GM12878 (cell line): ENCODE measurements at regions not wholly inside any gene's neighbourhood (a gene's known extent, or its start where the extent isn't known, plus 50 kb on each side); places are given as distances from the start of the nearest gene placed in this dataset.

Experiments used
- ATAC-seq: fragments of 200-7000 bp; cut with Tn5 transposase; 3 replicates; pipeline ENCODE4 v1.9.1; 2020; ENCODE audit warnings: mild to moderate bottlenecking, moderate library complexity
- BruUV-seq: library from RNA; stranded (reverse); fragments of 400-500 nt; replicated peaks from 2 replicates; lab custom pipeline; 2021; lab: Mats Ljungman, UMichigan
- CTCF ChIA-PET: fragments of 300-600 bp; sonication (Branson Sonifier 250); formaldehyde crosslinking; extraction: SDS; loops from one replicate; lab custom pipeline; 2021; ENCODE audit warnings: inconsistent platforms; lab: Yijun Ruan, JAX
- POLR2A ChIA-PET: fragments of 350-600 bp; formaldehyde crosslinking; extraction: SDS; loops from one replicate; lab custom pipeline; 2021; ENCODE audit warnings: inconsistent platforms; lab: Charles Lee
- RAD21 ChIA-PET: fragments of 300-600 bp; sonication (Branson Sonifier 250); formaldehyde crosslinking; loops from one replicate; lab custom pipeline; 2023; ENCODE audit warnings: antibody characterized with exemption; ENCODE audit not compliant: unreplicated experiment; lab: Charles Lee
- SMC1A ChIA-PET: fragments of 300-600 bp; sonication (Branson Sonifier 250); formaldehyde crosslinking; loops from one replicate; lab custom pipeline; 2023; ENCODE audit not compliant: unreplicated experiment, uncharacterized antibody; lab: Charles Lee
- DNase-seq: peaks from one replicate; pipeline ENCODE4 v3.0.0-alpha.2; 2011; ENCODE audit warnings: low read depth, low spot score
- FAIRE-seq: peaks from 3 replicates; lab custom pipeline; 2011; peaks lifted over from hg19 to GRCh38; lab: Jason Lieb, UNC
- H2AFZ ChIP-seq: 2 replicates; pipeline ENCODE4 v1.6.0; 2011; ENCODE audit warnings: low read depth, low read length, control low read depth; ENCODE audit not compliant: control insufficient read depth
- H3K27ac ChIP-seq: 2 replicates; pipeline ENCODE4 v1.5.1; 2011; ENCODE audit warnings: control low read depth; ENCODE audit not compliant: control insufficient read depth, insufficient read depth
- H3K27me3 ChIP-seq, 2 experiments: replicated peaks in 1 of 2; 2 replicates each; pipeline versions ENCODE4 v1.6.0 to v1.6.1; 2011; ENCODE audit warnings: low read length in 1 of 2; ENCODE audit not compliant: control insufficient read depth in 2 of 2, insufficient read depth in 2 of 2
- H3K36me3 ChIP-seq, 2 experiments: 2 replicates each; pipeline ENCODE4 v1.5.1; 2011; ENCODE audit warnings: low read length in 1 of 2; ENCODE audit not compliant: control insufficient read depth in 2 of 2, insufficient read depth in 2 of 2
- H3K4me1 ChIP-seq: 2 replicates; pipeline ENCODE4 v1.6.1; 2011; ENCODE audit warnings: mild to moderate bottlenecking, low read length, moderate library complexity, mixed read lengths; ENCODE audit not compliant: control insufficient read depth, insufficient read depth
- H3K4me2 ChIP-seq: 2 replicates; pipeline ENCODE4 v1.6.0; 2011; ENCODE audit warnings: control low read depth; ENCODE audit not compliant: control insufficient read depth, insufficient read depth
- H3K4me3 ChIP-seq: fragments of 200-600 bp; sonication (generic); 2 replicates; pipeline ENCODE4 v1.5.1; 2016
- H3K79me2 ChIP-seq: 2 replicates; pipeline ENCODE4 v1.6.0; 2011; ENCODE audit warnings: low read length; ENCODE audit not compliant: control insufficient read depth, insufficient read depth
- H3K9ac ChIP-seq: 2 replicates; pipeline ENCODE4 v1.8.0; 2011; ENCODE audit warnings: low read length, control low read depth, mixed read lengths; ENCODE audit not compliant: control insufficient read depth, insufficient read depth
- H3K9me3 ChIP-seq: replicated peaks from 3 replicates; pipeline ENCODE4 v1.5.1; 2011; ENCODE audit warnings: mild to moderate bottlenecking, low read length; ENCODE audit not compliant: control insufficient read depth, insufficient read depth
- H4K20me1 ChIP-seq: 2 replicates; pipeline ENCODE4 v1.6.0; 2011; ENCODE audit not compliant: control insufficient read depth, insufficient read depth
- DPF2 ChIP-seq: fragments of 450-650 bp; IDR thresholded peaks from 2 replicates; pipeline ENCODE4 v1.6.1; 2017; ENCODE audit warnings: mild to moderate bottlenecking
- IKZF2 ChIP-seq, 2 experiments: fragments of 450-650 bp; IDR thresholded peaks; 2 replicates each; pipeline ENCODE4 v1.6.1; 2017; ENCODE audit warnings: mild to moderate bottlenecking in 2 of 2, moderate library complexity in 2 of 2
- KAT2A ChIP-seq: conservative IDR thresholded peaks from 2 replicates; pipeline ENCODE4 v1.6.1; 2011; ENCODE audit warnings: low read depth, low read length; ENCODE audit not compliant: control insufficient read depth
- MTA2 ChIP-seq: fragments of 450-650 bp; IDR thresholded peaks from 2 replicates; pipeline ENCODE4 v1.6.1; 2016; ENCODE audit warnings: low read depth, mild to moderate bottlenecking, moderate library complexity
- NR2C1 ChIP-seq: fragments of 450-650 bp; IDR thresholded peaks from 2 replicates; pipeline ENCODE4 v1.6.1; 2017; ENCODE audit warnings: antibody characterized with exemption, mild to moderate bottlenecking, moderate library complexity
- RCOR1 ChIP-seq: conservative IDR thresholded peaks from 2 replicates; pipeline ENCODE4 v1.6.1; 2012; ENCODE audit warnings: low read depth, low read length, improper control_type of control experiment
- RFX5 ChIP-seq: IDR thresholded peaks from 2 replicates; pipeline ENCODE4 v1.6.1; 2011; ENCODE audit warnings: low read depth, low read length, improper control_type of control experiment
- SIX5 ChIP-seq: IDR thresholded peaks from 2 replicates; pipeline ENCODE4 v1.6.1; 2011; ENCODE audit warnings: mild to moderate bottlenecking, low read depth, low read length, moderate library complexity; ENCODE audit not compliant: severe bottlenecking
- SMC3 ChIP-seq: IDR thresholded peaks from 2 replicates; pipeline ENCODE4 v1.6.1; 2011; ENCODE audit warnings: low read length, improper control_type of control experiment, borderline replicate concordance
- STAT3 ChIP-seq: IDR thresholded peaks from 2 replicates; pipeline ENCODE4 v1.6.1; 2011; ENCODE audit warnings: low read depth, low read length, improper control_type of control experiment
- TCF7 ChIP-seq: IDR thresholded peaks from 2 replicates; pipeline ENCODE4 v1.6.1; 2014; ENCODE audit warnings: antibody characterized with exemption, borderline replicate concordance
- ZNF24 ChIP-seq: fragments of 450-650 bp; IDR thresholded peaks from 2 replicates; pipeline ENCODE4 v1.6.1; 2017; ENCODE audit warnings: antibody characterized with exemption, mild to moderate bottlenecking
- in situ Hi-C: fragments of 300-500 bp; cut with MboI; formaldehyde crosslinking; loops from 9 replicates; pipeline ENCODE4 v1.14.3; 2018; ENCODE audit warnings: mixed read lengths
- intact Hi-C: fragments of 100-400 bp; cut with micrococcal nuclease; formaldehyde crosslinking; loops from one replicate; pipeline ENCODE4 v1.14.2; 2022; ENCODE audit not compliant: unreplicated experiment
- TF ChIP-seq, protein P1 (sequence below): fragments of 450-650 bp; IDR thresholded peaks from 2 replicates; pipeline ENCODE4 v1.6.1; 2016; ENCODE audit warnings: mild to moderate bottlenecking, moderate library complexity, borderline replicate concordance
- TF ChIP-seq, protein P2 (sequence below): fragments of 450-650 bp; formaldehyde crosslinking; IDR thresholded peaks from 2 replicates; pipeline ENCODE4 v1.4.0; 2020; ENCODE audit warnings: mild to moderate bottlenecking, moderate library complexity

DNA sequence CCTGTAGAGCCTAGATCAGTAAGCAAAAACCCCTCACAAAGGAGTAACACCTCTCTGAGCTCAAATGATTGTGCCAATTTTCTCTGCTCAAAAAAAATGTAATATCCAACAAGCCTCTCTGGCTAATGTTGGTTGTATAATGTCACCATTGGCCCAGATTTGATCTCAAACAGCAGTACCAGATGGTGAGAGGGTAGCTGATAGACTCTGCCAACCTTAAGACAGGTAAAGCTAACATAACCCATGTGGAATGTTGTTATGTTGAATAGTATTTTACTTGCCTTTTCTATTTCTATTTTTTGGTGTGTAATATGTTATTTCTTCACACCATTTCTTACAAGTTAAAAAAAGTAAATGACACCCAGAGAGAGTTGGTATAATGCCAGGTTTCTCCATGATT, 166.7 kb upstream of the GUCY1A2 start:
- H3K36me3 ChIP-seq, result no peaks in the 10 kb centered on the region
- no peaks in the 10 kb centered on the region for H4K20me1 ChIP-seq
- CTCF ChIA-PET, result no interaction called here
- H3K27ac ChIP-seq, result no peak overlapping the region
- no peaks in the 10 kb centered on the region for H3K79me2 ChIP-seq
- ATAC-seq (no peak), DNase-seq (no peak), FAIRE-seq (no peak)
- in situ Hi-C loops, result no loop called here
- RAD21 ChIA-PET, result no interaction called here
- no peaks in the 10 kb centered on the region for H3K9me3 ChIP-seq
- H3K4me1 ChIP-seq, result no peaks in the 10 kb centered on the region
- no peak overlapping the region for H3K9ac ChIP-seq
- no peak overlapping the region for H3K4me3 ChIP-seq
- peaks cover 0 to 2% of the 10 kb centered on the region in 2 experiments; a peak in 1 of 4 replicates for H3K27me3 ChIP-seq
- SMC1A ChIA-PET, result no interaction called here
- intact Hi-C loops, result no loop called here
- no peak overlapping the region for H2AFZ ChIP-seq
- no peak overlapping the region for H3K4me2 ChIP-seq
- POLR2A ChIA-PET, result no interaction called here
- BruUV-seq, result no TSS peak
- TF ChIP-seq MTA2, result no peak
- no peak for TF ChIP-seq TCF7
- TF ChIP-seq STAT3, result no peak
- TF ChIP-seq, protein P1, sequence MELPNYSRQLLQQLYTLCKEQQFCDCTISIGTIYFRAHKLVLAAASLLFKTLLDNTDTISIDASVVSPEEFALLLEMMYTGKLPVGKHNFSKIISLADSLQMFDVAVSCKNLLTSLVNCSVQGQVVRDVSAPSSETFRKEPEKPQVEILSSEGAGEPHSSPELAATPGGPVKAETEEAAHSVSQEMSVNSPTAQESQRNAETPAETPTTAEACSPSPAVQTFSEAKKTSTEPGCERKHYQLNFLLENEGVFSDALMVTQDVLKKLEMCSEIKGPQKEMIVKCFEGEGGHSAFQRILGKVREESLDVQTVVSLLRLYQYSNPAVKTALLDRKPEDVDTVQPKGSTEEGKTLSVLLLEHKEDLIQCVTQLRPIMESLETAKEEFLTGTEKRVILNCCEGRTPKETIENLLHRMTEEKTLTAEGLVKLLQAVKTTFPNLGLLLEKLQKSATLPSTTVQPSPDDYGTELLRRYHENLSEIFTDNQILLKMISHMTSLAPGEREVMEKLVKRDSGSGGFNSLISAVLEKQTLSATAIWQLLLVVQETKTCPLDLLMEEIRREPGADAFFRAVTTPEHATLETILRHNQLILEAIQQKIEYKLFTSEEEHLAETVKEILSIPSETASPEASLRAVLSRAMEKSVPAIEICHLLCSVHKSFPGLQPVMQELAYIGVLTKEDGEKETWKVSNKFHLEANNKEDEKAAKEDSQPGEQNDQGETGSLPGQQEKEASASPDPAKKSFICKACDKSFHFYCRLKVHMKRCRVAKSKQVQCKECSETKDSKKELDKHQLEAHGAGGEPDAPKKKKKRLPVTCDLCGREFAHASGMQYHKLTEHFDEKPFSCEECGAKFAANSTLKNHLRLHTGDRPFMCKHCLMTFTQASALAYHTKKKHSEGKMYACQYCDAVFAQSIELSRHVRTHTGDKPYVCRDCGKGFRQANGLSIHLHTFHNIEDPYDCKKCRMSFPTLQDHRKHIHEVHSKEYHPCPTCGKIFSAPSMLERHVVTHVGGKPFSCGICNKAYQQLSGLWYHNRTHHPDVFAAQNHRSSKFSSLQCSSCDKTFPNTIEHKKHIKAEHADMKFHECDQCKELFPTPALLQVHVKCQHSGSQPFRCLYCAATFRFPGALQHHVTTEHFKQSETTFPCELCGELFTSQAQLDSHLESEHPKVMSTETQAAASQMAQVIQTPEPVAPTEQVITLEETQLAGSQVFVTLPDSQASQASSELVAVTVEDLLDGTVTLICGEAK, result no peak
- TF ChIP-seq NR2C1, result no peak
- no peak for TF ChIP-seq SIX5
- TF ChIP-seq DPF2, result no peak
- no peak for TF ChIP-seq SMC3
- TF ChIP-seq ZNF24, result no peak
- no peak for TF ChIP-seq RCOR1
- TF ChIP-seq, protein P2, sequence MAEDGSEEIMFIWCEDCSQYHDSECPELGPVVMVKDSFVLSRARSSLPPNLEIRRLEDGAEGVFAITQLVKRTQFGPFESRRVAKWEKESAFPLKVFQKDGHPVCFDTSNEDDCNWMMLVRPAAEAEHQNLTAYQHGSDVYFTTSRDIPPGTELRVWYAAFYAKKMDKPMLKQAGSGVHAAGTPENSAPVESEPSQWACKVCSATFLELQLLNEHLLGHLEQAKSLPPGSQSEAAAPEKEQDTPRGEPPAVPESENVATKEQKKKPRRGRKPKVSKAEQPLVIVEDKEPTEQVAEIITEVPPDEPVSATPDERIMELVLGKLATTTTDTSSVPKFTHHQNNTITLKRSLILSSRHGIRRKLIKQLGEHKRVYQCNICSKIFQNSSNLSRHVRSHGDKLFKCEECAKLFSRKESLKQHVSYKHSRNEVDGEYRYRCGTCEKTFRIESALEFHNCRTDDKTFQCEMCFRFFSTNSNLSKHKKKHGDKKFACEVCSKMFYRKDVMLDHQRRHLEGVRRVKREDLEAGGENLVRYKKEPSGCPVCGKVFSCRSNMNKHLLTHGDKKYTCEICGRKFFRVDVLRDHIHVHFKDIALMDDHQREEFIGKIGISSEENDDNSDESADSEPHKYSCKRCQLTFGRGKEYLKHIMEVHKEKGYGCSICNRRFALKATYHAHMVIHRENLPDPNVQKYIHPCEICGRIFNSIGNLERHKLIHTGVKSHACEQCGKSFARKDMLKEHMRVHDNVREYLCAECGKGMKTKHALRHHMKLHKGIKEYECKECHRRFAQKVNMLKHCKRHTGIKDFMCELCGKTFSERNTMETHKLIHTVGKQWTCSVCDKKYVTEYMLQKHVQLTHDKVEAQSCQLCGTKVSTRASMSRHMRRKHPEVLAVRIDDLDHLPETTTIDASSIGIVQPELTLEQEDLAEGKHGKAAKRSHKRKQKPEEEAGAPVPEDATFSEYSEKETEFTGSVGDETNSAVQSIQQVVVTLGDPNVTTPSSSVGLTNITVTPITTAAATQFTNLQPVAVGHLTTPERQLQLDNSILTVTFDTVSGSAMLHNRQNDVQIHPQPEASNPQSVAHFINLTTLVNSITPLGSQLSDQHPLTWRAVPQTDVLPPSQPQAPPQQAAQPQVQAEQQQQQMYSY (CRISPR knock-in tag), result no peak
- TF ChIP-seq IKZF2 (IDR thresholded peaks at IDR 0.05), result no peak
- TF ChIP-seq RFX5, result no peak
- no peak for TF ChIP-seq KAT2A
